ENCODE measurements at regions not wholly inside any gene's neighbourhood (a gene's known extent, or its start where the extent isn't known, plus 50 kb on each side); places are given as distances from the start of the nearest gene placed in this dataset.

DNA sequence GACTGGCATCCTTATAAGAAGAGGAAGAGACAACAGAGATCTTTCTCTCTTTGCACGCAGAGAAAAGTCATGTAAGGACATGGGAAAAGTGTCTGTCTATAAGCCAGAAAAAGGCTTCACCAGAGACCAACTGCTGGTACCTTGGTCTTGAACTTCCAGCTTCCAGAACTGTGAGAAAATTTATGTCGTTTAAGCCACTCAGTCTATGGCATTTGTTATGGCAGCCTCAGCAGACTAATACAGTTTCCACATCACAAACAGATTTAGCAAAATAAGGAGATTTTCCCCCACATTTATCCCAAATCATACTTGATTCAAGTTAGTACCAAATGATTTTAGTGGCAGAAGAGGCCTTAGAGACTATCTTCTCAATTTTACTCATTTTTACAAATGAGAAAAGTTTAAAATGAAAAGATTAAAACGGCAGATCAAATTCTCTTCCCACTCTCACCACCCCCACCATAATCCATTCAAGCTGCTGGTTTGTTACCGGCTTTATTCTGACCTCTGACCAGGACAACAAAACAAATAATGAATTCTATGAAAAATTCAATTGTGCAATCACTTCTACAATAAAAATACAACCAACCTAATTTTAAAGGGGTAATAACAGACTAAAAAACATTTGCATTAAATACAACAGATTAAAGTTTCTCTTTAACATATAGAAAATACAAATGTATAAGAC is 316.3 kb downstream of the TBC1D4 start:
- TF ChIP-seq, protein P1, sequence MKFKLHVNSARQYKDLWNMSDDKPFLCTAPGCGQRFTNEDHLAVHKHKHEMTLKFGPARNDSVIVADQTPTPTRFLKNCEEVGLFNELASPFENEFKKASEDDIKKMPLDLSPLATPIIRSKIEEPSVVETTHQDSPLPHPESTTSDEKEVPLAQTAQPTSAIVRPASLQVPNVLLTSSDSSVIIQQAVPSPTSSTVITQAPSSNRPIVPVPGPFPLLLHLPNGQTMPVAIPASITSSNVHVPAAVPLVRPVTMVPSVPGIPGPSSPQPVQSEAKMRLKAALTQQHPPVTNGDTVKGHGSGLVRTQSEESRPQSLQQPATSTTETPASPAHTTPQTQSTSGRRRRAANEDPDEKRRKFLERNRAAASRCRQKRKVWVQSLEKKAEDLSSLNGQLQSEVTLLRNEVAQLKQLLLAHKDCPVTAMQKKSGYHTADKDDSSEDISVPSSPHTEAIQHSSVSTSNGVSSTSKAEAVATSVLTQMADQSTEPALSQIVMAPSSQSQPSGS (IDR thresholded peaks at IDR 0.05; ENCODE audit: low read length), result no peak
- TF ChIP-seq, protein P2, sequence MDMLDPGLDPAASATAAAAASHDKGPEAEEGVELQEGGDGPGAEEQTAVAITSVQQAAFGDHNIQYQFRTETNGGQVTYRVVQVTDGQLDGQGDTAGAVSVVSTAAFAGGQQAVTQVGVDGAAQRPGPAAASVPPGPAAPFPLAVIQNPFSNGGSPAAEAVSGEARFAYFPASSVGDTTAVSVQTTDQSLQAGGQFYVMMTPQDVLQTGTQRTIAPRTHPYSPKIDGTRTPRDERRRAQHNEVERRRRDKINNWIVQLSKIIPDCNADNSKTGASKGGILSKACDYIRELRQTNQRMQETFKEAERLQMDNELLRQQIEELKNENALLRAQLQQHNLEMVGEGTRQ (IDR thresholded peaks at IDR 0.05; ENCODE audit: low read length), result no peak
